ENCODE measurements at regions not wholly inside any gene's neighbourhood (a gene's known extent, or its start where the extent isn't known, plus 50 kb on each side); places are given as distances from the start of the nearest gene placed in this dataset.

GRCh38 chr2:129777762-129778583, 201.5 kb upstream of the RAB6C start:
- POLR2A ChIA-PET: no interaction called here
- Histone ChIP-seq H3K4me3 (replicated peaks in 1 of 3; ENCODE audit: insufficient read depth in 1 of 3, low read depth in 1 of 3, low read length in 3 of 3) (no peak overlapping the region), H3K9me1 (replicated peaks; ENCODE audit: control insufficient read depth, extremely low read depth, insufficient read depth, low read length) (no peaks in the 10 kb centered on the region), H2AFZ (ENCODE audit: low read depth, low read length) (no peak overlapping the region), H3K4me1 (ENCODE audit: control insufficient read depth, extremely low read depth, insufficient read depth, low read length) (no peaks in the 10 kb centered on the region), H3K79me2 (ENCODE audit: control insufficient read depth, insufficient read depth, low read length) (no peaks in the 10 kb centered on the region), H3K36me3 (ENCODE audit: control insufficient read depth in 2 of 2, extremely low read depth in 1 of 2, insufficient read depth in 2 of 2, low read length in 2 of 2) (no peaks in the 10 kb centered on the region), H4K20me1 (replicated peaks; ENCODE audit: control insufficient read depth, extremely low read depth, insufficient read depth, low read length) (no peaks in the 10 kb centered on the region), H3K4me2 (ENCODE audit: insufficient read depth, low read length) (no peak overlapping the region), H3K9me3 (replicated peaks; ENCODE audit: control insufficient read depth, insufficient read depth, low read length) (no peaks in the 10 kb centered on the region), H3K9ac (replicated peaks; ENCODE audit: extremely low read depth, insufficient read depth, low read length) (no peak overlapping the region), H3K27me3 (ENCODE audit: control insufficient read depth in 2 of 2, insufficient read depth in 2 of 2, low read length in 2 of 2) (no peaks in the 10 kb centered on the region), H3K27ac (ENCODE audit: insufficient read depth, low read depth, low read length) (no peak overlapping the region)
- intact Hi-C loops (cut with micrococcal nuclease) (no loop called here), dilution Hi-C loops (cut with MboI; ENCODE audit: extremely low pct_ligation_motif_present, low sequenced_read_pairs) (no loop called here)
- no peak for FAIRE-seq
- CTCF ChIA-PET: no interaction called here
- no TSS peak for BruUV-seq (replicated peaks)
- DNase-seq (ENCODE audit: low read depth, low spot score): no peak
- no peak for TF ChIP-seq MAX (IDR thresholded peaks at IDR 0.05; ENCODE audit: insufficient read depth, insufficient read length)
- no peak for TF ChIP-seq EZH2 (IDR thresholded peaks at IDR 0.05; ENCODE audit: borderline replicate concordance, low read depth, low read length, severe bottlenecking)
- no peak for TF ChIP-seq JUN (IDR thresholded peaks at IDR 0.05; ENCODE audit: borderline replicate concordance, insufficient read depth, insufficient read length, low read depth)
- TF ChIP-seq POLR2AphosphoS5 (IDR thresholded peaks at IDR 0.05; ENCODE audit: insufficient read depth, low read depth, low read length): no peak
- no peak for TF ChIP-seq FOS (IDR thresholded peaks at IDR 0.05; ENCODE audit: borderline replicate concordance, insufficient read depth, low read length)
- TF ChIP-seq GATA2 (IDR thresholded peaks at IDR 0.05; ENCODE audit: insufficient read depth, insufficient read length, low read depth, low read length): no peak
- no peak for TF ChIP-seq MYC (IDR thresholded peaks at IDR 0.05; ENCODE audit: low read depth, low read length)
- no peak for TF ChIP-seq POLR2A (IDR thresholded peaks at IDR 0.05; ENCODE audit: low read depth, low read length)
- no peak for TF ChIP-seq CTCF (IDR thresholded peaks at IDR 0.05; ENCODE audit: extremely low read depth in 1 of 2, insufficient read depth in 1 of 2, low read depth in 1 of 2, low read length in 2 of 2)
